ENCODE measurements at regions not wholly inside any gene's neighbourhood (a gene's known extent, or its start where the extent isn't known, plus 50 kb on each side); places are given as distances from the start of the nearest gene placed in this dataset.

GRCh38 chr3:162441716-162442115, 945.1 kb downstream of the OTOL1 start:
- no peak overlapping the region for H3K27ac Mint-ChIP-seq
- H3K4me3 Mint-ChIP-seq: no peak overlapping the region
- DNase-seq: no peak
- no peaks in the 10 kb centered on the region for H3K36me3 Mint-ChIP-seq (ENCODE audit: low read depth)
- intact Hi-C loops (cut with micrococcal nuclease): no loop called here
- H3K9me3 Mint-ChIP-seq: peaks cover 6% of the 10 kb centered on the region
- H3K27me3 Mint-ChIP-seq (ENCODE audit: low read depth): no peaks in the 10 kb centered on the region
- H3K4me1 Mint-ChIP-seq (ENCODE audit: low read depth): no peaks in the 10 kb centered on the region
- CTCF ChIA-PET: no interaction called here

DNA sequence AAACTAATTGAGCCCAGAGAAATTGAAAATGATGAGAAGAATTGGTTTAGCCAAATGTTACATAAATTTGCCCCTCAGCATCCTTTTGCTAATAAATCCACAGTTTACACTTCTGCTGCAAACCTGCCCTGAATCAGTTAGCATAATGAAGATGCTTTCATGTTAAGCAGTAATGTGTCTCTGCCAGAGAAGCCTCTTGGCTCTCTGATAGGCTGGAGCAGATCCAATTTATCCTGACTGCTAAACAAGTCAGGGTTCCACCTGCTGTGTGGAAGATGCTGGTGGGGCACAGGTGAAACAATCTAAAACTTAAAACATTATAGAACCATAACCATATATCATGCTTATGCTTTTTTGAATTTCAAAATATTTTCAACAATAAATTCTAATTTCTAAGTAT, 946.8 kb downstream of the OTOL1 start:
- H3K4me3 Mint-ChIP-seq: no peak overlapping the region
- DNase-seq: no peak
- H3K27ac Mint-ChIP-seq: no peak overlapping the region
- no peaks in the 10 kb centered on the region for H3K4me1 Mint-ChIP-seq (ENCODE audit: low read depth)
- H3K27me3 Mint-ChIP-seq (ENCODE audit: low read depth): no peaks in the 10 kb centered on the region
- H3K36me3 Mint-ChIP-seq (ENCODE audit: low read depth): no peaks in the 10 kb centered on the region
- intact Hi-C loops (cut with micrococcal nuclease): no loop called here
- peaks cover 4% of the 10 kb centered on the region for H3K9me3 Mint-ChIP-seq
- CTCF ChIA-PET: no interaction called here

- H3K36me3 Mint-ChIP-seq (ENCODE audit: low read depth): no peaks in the 10 kb centered on the region
- intact Hi-C loops (cut with micrococcal nuclease): no loop called here
- no peaks in the 10 kb centered on the region for H3K27me3 Mint-ChIP-seq (ENCODE audit: low read depth)
- no peak overlapping the region for H3K27ac Mint-ChIP-seq
- H3K4me1 Mint-ChIP-seq (ENCODE audit: low read depth): no peaks in the 10 kb centered on the region
- CTCF ChIA-PET: interaction anchor here (0.6 kb wide), 1 partner anchor 226 kb away, joined by 4 read pairs; no protein-coding TSS in a partner anchor
- DNase-seq: no peak
- no peak overlapping the region for H3K4me3 Mint-ChIP-seq
- peaks cover 3% of the 10 kb centered on the region for H3K9me3 Mint-ChIP-seq
Observed at GRCh38 chr3:162468791-162469190, 972.2 kb downstream of the OTOL1 start.

- intact Hi-C loops (cut with micrococcal nuclease): no loop called here
- CTCF ChIA-PET: no interaction called here
- Mint-ChIP-seq H3K27ac (no peak overlapping the region), H3K36me3 (ENCODE audit: low read depth) (no peaks in the 10 kb centered on the region), H3K4me1 (ENCODE audit: low read depth) (no peaks in the 10 kb centered on the region), H3K4me3 (no peak overlapping the region), H3K27me3 (ENCODE audit: low read depth) (no peaks in the 10 kb centered on the region), H3K9me3 (no peaks in the 10 kb centered on the region)
- DNase-seq: no peak
Observed at GRCh38 chr3:162487138-162487537, 990.5 kb downstream of the OTOL1 start.

GRCh38 chr3:162489853-162490252, 993.2 kb downstream of the OTOL1 start:
- no peak for DNase-seq
- Mint-ChIP-seq H3K4me3 (no peak overlapping the region), H3K9me3 (no peaks in the 10 kb centered on the region), H3K36me3 (ENCODE audit: low read depth) (no peaks in the 10 kb centered on the region), H3K27me3 (ENCODE audit: low read depth) (no peaks in the 10 kb centered on the region), H3K27ac (no peak overlapping the region), H3K4me1 (ENCODE audit: low read depth) (no peaks in the 10 kb centered on the region)
- intact Hi-C loops (cut with micrococcal nuclease): no loop called here
- CTCF ChIA-PET: no interaction called here

DNA sequence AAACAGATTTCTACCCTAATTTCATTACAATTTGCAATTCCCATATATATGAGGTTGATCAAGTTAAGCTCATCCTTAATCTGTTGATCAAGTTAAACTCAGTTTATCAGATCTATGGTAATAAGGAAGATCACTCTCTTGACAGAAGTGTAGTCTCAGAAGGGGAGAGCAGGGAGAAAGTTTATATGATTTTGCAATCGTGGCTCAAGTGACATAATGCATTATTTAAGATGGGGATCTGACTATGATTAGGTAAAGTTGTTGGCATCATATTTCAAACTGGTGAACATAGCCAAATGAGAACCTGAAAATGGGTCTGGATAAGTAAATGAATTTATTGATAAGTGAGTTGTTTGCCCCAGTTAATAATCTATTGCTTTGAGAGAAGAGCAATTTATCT, 995.3 kb downstream of the OTOL1 start:
- Mint-ChIP-seq H3K9me3 (peaks cover 4% of the 10 kb centered on the region), H3K36me3 (ENCODE audit: low read depth) (no peaks in the 10 kb centered on the region), H3K4me3 (no peak overlapping the region), H3K27me3 (ENCODE audit: low read depth) (no peaks in the 10 kb centered on the region), H3K4me1 (ENCODE audit: low read depth) (no peaks in the 10 kb centered on the region), H3K27ac (no peak overlapping the region)
- intact Hi-C loops (cut with micrococcal nuclease): no loop called here
- CTCF ChIA-PET: no interaction called here
- DNase-seq: no peak

- Mint-ChIP-seq H3K4me3 (no peak overlapping the region), H3K4me1 (ENCODE audit: low read depth) (no peaks in the 10 kb centered on the region), H3K27ac (no peak overlapping the region), H3K27me3 (ENCODE audit: low read depth) (no peaks in the 10 kb centered on the region), H3K36me3 (ENCODE audit: low read depth) (no peaks in the 10 kb centered on the region), H3K9me3 (peaks cover 4% of the 10 kb centered on the region)
- intact Hi-C loops (cut with micrococcal nuclease): no loop called here
- no peak for DNase-seq
- CTCF ChIA-PET: no interaction called here
Observed at GRCh38 chr3:162492446-162493081, 996.0 kb downstream of the OTOL1 start.

DNA sequence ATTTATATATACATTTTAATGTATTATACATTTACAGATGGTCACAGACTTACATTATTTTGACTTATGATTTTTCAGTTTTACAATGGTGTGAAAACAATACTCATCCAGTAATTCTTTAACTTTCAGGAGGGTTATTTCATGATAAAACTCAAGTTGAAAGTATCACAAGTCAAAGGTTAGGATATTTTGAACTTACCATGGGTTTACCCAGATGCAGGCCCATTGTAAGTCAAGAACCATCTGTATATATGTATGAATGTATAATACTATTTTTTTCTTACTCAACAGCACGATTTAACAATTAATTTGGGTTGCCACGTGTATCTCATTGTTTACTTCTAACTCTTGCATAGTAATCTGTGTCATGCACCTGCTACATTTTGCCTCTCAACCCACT, 1002.0 kb downstream of the OTOL1 start:
- CTCF ChIA-PET: no interaction called here
- H3K4me3 Mint-ChIP-seq: no peak overlapping the region
- no peaks in the 10 kb centered on the region for H3K27me3 Mint-ChIP-seq (ENCODE audit: low read depth)
- H3K36me3 Mint-ChIP-seq (ENCODE audit: low read depth): no peaks in the 10 kb centered on the region
- no peak overlapping the region for H3K27ac Mint-ChIP-seq
- intact Hi-C loops (cut with micrococcal nuclease): no loop called here
- H3K9me3 Mint-ChIP-seq: peaks cover 6% of the 10 kb centered on the region
- no peaks in the 10 kb centered on the region for H3K4me1 Mint-ChIP-seq (ENCODE audit: low read depth)
- no peak for DNase-seq

DNA sequence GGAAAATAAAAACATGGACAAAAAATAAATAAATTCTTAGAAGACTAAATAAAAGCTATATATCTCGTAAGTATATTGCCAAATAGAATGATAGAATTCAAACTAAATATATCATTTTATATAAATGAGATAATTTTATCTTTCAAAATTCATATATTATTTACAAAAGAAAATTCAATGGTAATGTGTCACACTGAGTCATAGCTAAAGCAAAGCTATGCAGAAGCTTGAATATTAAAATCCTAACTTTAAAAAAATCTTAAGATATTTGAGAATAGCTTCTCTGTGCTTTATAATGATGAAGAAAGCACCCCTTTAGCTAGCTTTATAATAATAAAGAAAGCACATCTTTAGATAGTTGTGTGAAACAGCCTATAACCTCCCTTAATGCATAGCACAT, 1010.8 kb downstream of the OTOL1 start:
- Mint-ChIP-seq H3K4me1 (ENCODE audit: low read depth) (no peaks in the 10 kb centered on the region), H3K36me3 (ENCODE audit: low read depth) (no peaks in the 10 kb centered on the region), H3K4me3 (no peak overlapping the region), H3K27me3 (ENCODE audit: low read depth) (no peaks in the 10 kb centered on the region), H3K27ac (no peak overlapping the region), H3K9me3 (peaks cover 10% of the 10 kb centered on the region)
- CTCF ChIA-PET: no interaction called here
- no peak for DNase-seq
- intact Hi-C loops (cut with micrococcal nuclease): no loop called here

GRCh38 chr3:162512488-162512887, 1015.9 kb downstream of the OTOL1 start:
- CTCF ChIA-PET: no interaction called here
- Mint-ChIP-seq H3K4me1 (ENCODE audit: low read depth) (no peaks in the 10 kb centered on the region), H3K4me3 (no peak overlapping the region), H3K9me3 (peaks cover 11% of the 10 kb centered on the region), H3K36me3 (ENCODE audit: low read depth) (no peaks in the 10 kb centered on the region), H3K27ac (no peak overlapping the region), H3K27me3 (ENCODE audit: low read depth) (no peaks in the 10 kb centered on the region)
- intact Hi-C loops (cut with micrococcal nuclease): no loop called here
- no peak for DNase-seq

- no peak overlapping the region for H3K4me3 Mint-ChIP-seq
- H3K27ac Mint-ChIP-seq: no peak overlapping the region
- peaks cover 8% of the 10 kb centered on the region for H3K9me3 Mint-ChIP-seq
- no peaks in the 10 kb centered on the region for H3K4me1 Mint-ChIP-seq (ENCODE audit: low read depth)
- CTCF ChIA-PET: no interaction called here
- intact Hi-C loops (cut with micrococcal nuclease): no loop called here
- no peak for DNase-seq
- H3K27me3 Mint-ChIP-seq (ENCODE audit: low read depth): no peaks in the 10 kb centered on the region
- no peaks in the 10 kb centered on the region for H3K36me3 Mint-ChIP-seq (ENCODE audit: low read depth)
Observed at GRCh38 chr3:162517110-162517509, 1020.5 kb downstream of the OTOL1 start.

DNA sequence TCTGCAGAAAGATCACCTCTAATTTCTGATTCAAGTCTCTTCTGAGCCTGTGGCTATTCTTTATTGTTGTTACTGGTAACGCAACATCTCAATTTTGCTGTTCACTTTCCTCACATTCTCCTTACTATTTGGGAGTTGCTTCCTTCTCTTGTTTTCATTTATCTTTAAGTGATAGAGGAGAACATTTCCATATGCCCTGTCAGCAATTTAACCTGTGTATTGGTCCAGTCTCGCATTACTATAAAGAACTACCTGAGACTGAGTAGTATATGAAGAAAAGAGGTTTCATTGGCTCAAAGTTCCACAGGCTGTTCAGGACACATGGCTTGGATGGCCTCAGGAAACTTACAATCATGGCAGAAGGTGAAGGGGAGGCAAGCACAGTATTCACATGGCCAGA, 1025.1 kb downstream of the OTOL1 start:
- Mint-ChIP-seq H3K4me3 (no peak overlapping the region), H3K4me1 (ENCODE audit: low read depth) (no peaks in the 10 kb centered on the region), H3K27me3 (ENCODE audit: low read depth) (no peaks in the 10 kb centered on the region), H3K9me3 (peaks cover 4% of the 10 kb centered on the region), H3K27ac (no peak overlapping the region), H3K36me3 (ENCODE audit: low read depth) (no peaks in the 10 kb centered on the region)
- CTCF ChIA-PET: no interaction called here
- intact Hi-C loops (cut with micrococcal nuclease): no loop called here
- DNase-seq: no peak

DNA sequence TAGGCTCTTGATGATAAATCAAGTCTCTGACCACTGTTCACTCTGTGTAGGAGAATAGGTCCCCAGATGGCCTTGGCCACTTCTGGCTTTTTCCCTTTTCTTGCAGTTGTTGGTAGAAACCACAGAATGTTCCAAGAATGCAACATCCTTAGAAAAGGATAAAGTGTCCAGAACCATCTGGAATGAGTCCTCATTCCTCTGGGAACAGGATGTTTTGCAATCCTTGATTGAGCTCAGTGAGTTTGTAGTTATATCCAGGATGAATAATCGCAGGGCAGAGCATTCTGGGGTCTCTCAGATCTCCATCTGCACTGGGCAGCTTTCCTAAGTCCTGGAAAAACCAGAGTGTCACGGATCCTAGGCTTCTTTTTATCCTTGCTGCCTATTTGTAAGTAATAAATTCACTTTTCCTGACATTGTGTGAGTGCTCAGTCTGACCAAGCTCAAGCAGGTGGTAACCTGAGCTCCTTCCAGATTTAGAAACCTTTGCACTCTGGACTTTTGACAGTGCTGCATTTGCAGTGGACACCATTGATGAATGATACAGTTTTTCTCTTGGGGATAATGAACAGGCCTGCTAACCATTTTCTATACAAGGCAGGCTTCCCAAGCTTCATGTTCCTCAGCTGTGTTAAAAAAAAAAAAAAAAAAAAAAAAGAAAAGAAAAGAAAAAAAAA, 1028.6 kb downstream of the OTOL1 start:
- Mint-ChIP-seq H3K27me3 (ENCODE audit: low read depth) (no peaks in the 10 kb centered on the region), H3K9me3 (peaks cover 4% of the 10 kb centered on the region), H3K4me1 (ENCODE audit: low read depth) (no peaks in the 10 kb centered on the region), H3K36me3 (ENCODE audit: low read depth) (no peaks in the 10 kb centered on the region), H3K27ac (no peak overlapping the region), H3K4me3 (no peak overlapping the region)
- intact Hi-C loops (cut with micrococcal nuclease): no loop called here
- CTCF ChIA-PET: no interaction called here
- DNase-seq: no peak
